ENCODE measurements at regions not wholly inside any gene's neighbourhood (a gene's known extent, or its start where the extent isn't known, plus 50 kb on each side); places are given as distances from the start of the nearest gene placed in this dataset.
A peak's percentile ranks its signal among the peaks of the same experiment; 100 is the strongest.
"Not testable (repeated sequence)": the region's sequence is repeated elsewhere in the genome, so short reads cannot be mapped to it uniquely, and the experiment has no call there.

DNA sequence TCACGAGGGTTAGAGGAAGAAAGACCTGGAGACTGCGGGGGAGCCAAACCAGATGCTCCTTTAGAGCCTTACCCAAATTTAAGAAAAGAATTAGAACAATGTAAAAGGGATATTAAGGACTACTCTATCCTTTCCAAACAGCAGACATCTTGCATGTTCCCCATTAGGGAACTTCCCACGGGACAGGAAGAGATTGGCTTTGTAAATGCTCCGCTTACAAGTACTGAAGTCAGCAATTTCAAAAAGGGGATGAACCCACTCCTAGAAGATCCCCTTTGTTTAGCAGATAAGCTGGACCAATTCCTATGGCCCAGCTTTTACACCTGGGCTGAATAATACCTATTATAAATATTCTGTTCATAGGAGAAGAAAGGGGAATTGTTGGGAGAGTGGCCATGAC lies 74.2 kb downstream of the APOBEC1 start:
- DNase-seq: no peak

DNA sequence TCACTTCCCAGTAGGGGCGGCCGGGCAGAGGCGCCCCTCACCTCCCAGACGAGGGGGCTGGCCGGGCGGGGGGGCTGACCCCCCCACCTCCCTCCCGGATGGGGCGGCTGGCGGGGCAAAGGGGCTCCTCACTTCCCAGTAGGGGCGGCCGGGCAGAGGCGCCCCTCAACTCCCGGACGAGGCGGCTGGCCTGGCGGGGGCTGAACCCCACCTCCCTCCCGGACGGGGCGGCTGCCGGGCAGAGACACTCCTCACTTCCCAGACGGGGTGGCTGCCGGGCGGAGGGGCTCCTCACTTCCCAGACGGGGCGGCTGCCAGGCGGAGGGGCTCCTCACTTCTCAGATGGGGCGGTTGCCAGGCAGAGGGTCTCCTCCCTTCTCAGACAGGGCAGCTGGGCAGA lies 75.6 kb downstream of the APOBEC1 start:
- not testable (repeated sequence) for DNase-seq

DNA sequence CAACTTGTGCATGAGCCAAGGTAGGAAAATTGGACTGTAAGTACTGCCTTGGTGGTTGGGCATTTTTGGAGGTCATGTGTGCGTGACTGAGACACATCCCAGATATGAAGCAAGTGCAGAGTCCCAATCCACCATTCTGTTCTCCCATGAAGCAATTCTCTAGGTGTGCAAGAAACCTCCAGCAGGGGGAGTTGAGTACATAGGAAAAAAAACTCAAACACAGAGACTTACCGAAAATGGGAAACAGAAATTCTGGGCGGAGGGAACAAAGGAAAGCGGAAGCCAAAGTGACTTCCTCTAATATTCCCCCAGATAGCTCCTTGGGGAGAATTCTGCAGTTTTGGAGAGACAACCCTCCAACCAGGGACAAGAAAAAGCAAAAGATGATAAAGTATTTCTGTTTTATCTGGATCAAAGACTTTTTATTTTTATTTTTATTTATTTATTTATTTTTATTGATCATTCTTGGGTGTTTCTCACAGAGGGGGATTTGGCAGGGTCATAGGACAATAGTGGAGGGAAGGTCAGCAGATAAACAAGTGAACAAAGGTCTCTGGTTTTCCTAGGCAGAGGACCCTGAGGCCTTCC lies 76.9 kb downstream of the APOBEC1 start:
- peak; percentile 85 for DNase-seq

DNA sequence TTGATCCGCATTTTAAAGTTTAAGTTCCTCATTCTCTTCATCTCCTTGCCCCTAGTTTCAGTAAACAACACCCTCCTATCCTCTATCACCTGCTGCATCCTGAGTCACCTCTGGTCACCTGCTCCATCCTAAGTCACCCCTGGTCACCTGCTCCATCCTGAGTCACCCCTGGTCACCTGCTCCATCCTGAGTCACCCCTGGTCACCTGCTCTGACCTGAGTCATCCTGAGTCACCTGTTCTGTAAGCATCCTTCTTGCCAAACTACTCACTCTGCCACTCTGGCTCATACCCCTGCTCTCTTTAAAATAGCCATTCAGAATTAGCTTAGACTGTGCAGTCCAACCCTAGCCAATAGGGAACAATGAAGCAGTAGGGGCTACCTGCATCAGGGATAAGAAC lies 80.6 kb upstream of the CD163 start:
- DNase-seq: not testable (repeated sequence)

DNA sequence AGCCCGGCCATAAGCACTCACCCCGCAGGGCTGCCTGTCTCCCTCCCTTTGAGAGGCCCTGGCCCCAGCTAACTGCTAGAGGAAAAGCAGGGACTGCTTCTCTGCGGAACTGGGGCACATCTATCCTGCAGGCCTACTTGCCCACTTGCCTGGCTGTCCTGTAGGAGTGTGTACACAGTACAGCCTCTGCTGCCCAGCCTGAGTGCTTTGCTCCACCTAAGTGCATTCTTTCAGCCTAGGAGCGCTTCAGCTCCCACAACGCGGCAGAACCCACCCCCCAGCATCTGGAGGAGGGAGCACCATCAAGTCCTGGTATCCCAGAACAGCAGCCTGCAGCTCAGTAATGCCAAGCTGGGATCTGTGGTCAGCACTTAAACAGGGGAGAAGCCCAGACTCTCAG lies 79.9 kb upstream of the CD163 start:
- no peak for DNase-seq

DNA sequence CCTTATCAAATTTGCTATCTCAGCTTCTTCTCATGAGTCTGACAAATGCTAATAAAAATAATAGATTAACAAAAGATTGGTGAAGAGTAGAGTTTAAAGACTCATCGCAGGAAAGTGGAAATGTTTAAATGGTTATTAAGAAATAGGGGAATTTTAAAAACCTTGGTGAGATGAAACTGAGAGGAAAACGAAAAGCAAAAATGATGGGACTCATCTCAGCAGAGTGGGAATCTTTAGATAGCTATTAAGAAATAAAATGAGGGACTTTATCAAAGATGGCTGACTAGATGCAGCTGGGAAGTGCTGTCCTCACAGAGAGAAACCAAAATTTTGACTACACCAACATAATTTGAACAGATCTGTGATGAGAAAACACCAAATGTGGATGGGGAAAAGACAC lies 79.2 kb upstream of the CD163 start:
- DNase-seq: no peak

DNA sequence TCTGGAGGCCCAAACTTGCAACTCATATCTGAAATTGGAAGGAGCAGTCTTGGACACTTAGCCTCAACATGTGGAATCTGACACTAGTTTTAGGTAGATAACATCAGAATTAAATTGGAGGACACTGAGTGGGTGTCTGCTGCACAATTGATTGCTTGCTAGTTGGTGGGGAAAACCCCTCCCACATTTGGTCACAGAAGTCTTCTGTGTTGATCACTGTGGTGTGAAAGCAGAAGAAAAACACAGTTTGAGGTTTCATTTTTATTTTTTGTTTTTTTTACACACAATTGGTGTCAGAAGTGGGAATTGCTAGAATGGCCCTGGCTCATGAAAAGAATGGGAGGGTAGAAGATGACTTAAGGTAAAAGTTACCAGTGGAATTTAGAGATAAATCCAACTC lies 78.0 kb upstream of the CD163 start:
- DNase-seq: no peak

DNA sequence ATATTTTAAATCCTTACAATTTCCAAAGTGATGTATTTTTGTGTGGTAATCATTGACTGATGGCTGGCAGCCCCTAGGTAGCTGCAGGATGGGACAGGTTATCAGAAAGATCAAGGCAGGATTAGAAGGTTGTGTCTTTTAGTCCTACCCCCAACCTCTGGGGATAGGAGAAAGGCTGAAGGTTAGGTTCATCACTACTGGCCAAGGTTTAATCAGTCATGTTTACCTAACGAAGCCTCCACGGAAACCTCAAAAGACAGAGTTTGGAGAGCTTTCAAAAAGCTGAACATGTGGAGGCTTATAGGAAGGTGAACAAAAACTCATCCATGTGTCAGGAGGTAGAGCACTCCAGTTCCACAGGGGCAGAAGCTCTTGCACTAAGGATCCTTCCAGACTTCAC lies 77.5 kb upstream of the CD163 start:
- no peak for DNase-seq

DNA sequence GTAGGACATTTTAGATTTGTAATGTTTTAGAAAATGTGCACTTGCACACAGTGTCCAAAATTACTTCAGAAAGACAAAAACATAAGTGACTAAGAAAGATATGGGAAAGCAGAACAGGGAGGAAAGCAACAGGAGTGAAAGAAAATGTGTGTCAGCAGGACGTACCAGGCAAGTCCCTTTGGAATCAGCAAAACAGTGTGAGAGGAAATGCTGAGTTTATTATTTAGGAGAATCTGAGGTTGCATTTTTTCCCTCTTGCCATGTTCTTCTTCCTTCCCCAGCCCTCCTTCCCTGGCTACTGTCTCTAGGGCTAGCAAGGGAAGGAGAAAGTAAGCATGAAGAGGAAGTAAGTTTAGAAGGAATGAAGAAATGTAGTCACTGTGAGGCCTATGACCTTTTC lies 67.7 kb upstream of the CD163 start:
- no peak for DNase-seq

DNA sequence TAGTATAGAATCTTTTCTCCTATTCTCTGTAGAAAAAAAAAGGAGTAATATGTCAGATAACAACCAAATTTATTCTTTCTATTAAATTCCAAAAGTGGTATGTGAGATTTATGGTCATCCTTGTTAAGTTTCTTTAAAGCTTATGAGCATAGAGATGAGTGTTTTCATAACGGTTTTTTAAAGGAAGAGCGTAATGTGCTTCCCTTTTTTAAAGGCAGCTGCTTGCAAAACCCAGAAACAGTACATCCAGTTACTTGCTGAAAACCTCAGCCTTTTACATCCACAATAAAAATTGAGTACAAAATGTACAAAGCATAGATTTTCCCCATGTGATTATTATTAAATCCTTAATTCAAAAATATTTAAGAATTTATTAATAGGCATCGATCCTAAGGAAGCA lies 53.6 kb upstream of the CD163 start:
- DNase-seq: no peak

DNA sequence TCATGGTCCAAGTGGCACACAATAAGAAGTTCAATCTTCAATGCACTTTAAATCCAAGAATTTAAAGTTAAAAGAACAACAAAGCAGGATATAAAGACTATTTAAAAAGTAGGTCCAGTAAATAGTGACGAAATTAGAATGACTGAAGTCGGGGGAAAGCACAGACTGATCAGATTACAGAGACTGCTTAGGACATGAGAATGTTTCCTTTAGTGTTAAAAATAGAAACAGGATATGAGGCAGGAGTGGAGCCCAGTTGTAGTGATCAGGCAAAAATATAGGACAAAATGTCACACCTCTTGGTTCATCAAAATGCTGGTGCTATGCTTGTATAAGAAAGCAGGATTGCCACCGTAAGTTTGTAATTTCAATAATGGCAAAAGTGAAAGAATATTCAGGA lies 52.2 kb upstream of the CD163 start:
- no peak for DNase-seq

DNA sequence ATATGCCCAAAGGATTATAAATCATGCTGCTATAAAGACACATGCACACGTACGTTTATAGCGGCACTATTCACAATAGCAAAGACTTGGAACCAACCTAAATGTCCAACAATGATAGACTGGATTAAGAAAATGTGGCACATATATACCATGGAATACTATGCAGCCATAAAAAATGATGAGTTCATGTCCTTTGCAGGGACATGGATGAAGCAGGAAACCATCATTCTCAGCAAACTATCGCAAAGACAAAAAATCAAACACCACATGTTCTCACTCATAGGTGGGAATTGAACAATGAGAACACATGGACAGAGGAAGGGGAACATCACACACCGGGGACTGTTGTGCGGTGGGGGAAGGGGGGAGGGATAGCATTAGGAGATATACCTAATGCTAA lies 51.3 kb upstream of the CD163 start:
- DNase-seq: not testable (repeated sequence)

All from NCI-H2171 (cell line).